HG02763 (cell line): ENCODE measurements at regions not wholly inside any gene's neighbourhood (a gene's known extent, or its start where the extent isn't known, plus 50 kb on each side); places are given as distances from the start of the nearest gene placed in this dataset.

Source experiments
- ATAC-seq: cut with Tn5 transposase; IDR thresholded peaks from one replicate; pipeline ENCODE4 v1.9.1; 2021; ENCODE audit warnings: mild to moderate bottlenecking, moderate library complexity; ENCODE audit not compliant: unreplicated experiment

DNA sequence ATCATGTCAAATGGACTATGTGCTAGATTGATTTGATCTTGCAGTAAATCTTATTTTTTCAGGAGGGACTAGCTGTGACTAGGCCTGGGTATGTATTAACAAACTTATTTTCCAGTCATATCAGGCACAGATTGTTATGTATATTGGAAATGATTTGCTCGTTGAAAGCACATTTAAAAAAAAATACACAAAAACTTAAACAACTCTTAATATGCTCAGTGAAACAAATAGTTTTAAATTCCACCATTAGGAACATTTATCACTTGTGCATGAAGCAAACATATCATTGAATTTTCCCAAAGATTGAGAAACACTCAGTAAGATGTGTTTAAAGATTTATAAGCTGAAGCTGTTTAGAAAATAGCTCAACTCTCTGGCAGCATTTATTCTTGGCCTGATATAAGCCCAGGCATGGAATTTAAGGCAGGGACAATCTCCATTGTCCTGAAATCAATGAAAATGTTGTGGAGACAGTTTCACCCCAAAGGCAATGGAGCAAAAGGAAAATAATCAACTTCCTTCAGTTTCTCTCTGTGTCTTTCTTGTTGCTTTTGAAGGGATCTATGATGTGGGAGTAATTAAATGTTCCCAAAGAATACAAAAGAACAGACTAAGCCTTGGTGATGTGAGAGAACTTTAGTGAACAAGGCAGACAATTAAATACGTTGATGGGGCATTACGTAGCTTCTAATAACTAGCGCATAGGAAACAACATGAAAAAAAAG lies 250.3 kb downstream of the GPR37 start:
- no peak for ATAC-seq

DNA sequence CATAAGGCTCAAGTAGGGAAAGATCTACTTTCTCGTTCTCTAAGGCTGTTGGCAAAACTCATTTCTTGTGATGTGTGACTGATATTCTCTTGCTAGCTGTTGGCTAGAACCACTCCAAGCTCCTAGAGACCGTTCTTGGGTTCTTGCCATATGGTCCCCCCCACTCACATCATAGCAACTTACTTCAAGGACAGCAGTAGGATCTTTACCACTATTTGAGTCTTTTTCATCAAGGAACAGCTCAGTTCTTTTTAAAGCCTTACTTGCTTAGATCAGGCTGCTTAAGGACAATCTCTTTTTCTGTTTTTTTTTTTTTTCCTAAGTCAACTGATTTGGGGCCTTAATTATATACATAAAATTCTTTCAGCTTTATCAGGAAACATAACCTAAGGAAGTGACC lies 251.1 kb downstream of the GPR37 start:
- no peak for ATAC-seq

DNA sequence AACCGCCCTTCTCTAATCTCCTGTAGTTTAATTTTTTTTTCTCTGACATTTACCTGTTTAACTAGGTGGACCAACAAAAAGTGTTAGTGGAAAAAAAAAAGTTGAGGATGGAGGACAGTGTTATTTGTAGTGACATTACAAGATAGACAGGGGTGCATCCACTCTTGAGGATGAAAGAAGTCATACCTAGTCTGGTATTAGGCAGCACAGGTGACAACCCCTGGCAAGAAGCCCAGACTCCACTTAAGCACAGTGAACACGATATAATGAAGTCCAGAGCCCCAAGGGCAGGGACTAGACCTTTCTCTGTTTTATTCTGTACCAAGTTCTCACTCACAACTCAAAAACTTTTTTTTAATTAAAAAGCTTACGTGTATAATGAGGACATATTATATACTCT lies 268.4 kb downstream of the GPR37 start:
- no peak for ATAC-seq

DNA sequence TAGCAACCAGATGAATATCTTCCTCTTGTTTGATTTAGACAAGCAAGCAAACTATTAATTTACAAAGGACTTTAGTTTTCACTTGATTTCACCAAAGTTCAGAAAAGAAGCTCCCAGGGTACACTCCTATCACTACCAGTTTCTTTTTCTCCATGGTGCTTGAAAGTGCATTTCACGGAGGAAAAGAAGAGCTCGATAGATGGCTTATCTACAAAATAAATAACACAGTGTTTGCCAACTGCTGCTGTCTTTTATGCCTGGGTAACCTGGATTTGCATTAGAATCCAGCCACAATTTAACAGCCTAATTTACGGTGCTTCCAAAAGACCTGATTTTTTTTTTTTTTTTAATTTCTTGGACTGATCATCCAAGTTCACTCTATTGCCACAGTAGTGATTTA lies 275.7 kb downstream of the GPR37 start:
- ATAC-seq: no peak

DNA sequence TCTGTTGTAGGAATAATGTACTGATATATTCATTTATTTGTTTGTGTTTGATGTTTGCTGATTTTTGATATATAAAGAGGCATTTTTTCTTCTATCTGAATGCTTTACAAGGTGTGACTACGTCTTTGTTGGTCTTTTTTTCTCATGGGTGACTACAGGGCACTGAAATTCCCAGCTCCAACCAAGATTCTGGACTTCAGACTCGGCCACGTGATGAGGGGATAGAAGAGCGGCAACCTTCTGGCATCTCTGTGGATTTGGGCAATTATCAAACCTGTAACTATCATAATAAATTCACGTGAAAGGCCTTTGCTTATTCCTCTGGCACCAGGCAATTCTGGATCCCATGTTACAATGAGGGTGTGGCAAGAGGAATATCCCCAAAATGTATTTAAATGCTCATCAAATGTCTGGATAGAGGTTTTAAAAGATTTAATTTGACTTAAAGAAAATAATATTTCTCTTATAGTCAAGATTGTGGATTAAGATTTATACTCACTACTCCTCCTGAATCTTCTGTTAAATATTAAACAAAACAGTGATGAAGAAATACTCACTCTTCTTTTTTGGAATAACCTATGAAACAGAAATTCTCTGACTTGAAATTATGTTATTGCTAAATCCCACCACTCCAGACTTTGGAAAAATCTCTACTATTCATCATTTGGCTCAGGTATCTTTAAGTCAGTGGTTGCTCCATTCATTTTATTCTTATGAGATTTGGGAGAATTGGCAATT lies 276.3 kb downstream of the GPR37 start:
- no peak for ATAC-seq

DNA sequence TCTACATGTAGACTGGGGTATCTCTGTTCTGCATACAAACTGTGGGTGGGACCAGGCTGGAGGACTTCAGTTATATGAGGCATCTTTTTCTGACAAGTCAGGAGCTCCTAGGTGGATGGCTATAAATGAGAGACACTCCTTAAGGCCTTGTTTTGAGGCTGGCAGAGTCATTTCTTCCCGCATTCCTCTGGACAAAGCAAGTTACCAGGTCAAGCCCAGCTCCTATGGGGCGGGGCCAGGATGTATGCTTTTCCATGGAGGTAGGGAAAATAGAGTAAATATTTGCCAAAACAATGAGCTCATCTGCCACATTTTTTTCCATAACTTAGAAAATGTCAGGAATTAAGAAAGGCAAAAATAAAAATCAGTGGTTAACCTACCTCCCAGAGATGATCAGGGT lies 283.4 kb downstream of the GPR37 start:
- no peak for ATAC-seq

DNA sequence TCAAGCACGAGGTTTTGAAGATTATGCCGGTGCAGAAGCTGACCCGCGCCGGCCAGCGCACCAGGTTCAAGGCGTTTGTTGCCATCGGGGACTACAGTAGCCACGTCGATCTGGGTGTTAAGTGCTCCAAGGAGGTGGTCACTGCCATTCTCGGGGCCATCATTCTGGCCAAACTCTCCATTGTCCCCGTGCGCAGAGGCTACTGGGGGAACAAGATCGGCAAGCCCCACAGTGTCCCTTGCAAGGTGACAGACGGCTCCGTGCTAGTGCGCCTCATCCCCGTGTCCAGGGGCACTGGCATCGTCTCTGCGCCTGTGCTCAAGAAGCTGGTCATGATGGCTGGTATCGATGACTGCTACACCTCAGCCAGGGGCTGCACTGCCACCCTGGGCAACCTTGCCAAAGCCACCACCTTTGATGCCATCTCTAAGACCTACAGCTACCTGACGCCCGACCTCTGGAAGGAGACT lies 284.7 kb downstream of the GPR37 start:
- no peak for ATAC-seq

DNA sequence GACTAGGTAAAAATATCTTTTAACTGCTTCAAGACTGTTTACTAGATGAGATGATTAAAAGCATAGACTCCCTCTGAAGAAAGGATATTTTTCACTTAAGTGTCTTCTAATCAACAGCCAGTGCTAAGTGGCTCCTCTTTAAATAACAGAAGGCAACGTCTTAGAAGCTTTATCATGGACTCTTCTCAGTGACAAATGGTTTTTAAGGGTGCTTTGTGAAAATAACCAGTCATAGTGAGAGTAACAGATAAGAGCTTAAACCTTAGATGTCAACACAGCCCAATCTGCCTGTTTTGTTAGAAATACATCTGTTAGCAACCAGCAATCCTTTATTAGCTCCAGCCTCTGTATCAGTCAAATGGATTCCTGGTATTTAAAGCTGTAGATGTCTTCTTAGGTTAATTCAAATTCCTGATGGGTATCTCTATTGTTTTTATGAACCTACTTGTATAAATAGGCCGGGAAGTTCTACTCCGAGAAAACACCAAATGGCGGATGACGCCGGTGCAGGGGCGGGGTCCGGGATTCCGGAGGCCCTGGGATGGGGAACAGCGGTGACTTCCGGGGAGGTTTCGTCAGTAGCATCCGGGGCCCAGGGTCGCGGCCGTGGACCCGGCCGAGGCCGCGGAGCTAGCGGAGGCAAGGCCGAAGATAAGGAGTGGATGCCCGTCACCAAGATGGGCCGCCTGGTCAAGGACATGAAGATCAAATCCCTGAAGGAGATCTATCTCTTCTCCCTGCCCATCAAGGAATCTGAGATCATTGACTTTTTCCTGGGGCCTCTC lies 285.4 kb downstream of the GPR37 start:
- ATAC-seq: no peak

DNA sequence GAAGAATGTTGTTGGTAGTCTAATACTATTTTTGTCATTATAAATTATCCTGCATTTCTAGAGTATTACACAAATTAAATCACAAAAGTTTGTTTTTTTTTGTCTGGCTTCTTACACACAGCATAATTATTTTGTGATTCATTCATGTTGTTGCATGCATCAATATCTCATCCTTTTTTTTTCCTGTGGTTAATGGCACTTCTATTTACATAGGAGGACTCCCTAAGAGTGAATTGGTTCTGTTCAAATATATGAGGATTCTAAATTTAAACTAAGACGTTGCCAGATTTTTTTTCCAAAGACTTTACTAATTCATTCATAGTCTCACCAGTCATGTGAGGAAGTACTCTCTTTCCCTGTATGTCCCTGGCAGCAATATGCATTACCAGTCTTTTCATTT lies 303.3 kb downstream of the GPR37 start:
- no peak for ATAC-seq

DNA sequence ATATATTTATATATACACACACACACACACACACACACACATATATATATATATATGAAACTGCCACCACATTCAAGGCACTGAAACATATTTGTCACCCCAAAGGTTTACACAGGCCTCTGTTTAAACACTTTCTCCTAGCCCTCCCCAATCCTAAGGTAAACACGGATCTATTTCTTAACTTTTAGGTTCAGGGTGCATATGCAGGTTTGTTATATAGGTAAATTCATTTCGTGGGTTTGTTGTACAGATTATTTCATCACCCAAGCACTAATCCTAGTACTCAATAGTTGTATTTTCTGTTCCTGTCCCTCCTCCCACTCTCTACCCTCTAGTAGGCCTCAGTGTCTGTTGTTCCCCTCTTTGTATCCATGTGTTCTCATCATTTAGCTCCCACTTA lies 305.0 kb downstream of the GPR37 start:
- ATAC-seq: no peak

DNA sequence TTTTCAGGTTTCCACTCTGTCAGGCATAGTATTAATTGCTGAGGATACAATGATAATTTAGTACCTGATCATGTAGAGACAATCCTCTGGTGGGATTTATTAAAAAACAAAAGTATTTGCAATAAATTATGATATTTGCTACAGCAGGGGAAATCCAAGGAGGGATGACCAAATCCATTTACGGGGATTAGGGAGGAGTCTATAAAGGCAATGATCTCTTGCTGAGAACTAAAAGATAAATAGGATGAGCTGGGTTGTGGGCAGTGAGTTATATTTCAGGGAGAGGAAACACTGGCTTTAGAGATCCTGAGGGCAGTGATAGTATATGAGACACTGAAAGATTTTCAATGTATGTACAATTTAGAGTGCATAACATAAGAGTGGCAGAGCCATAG lies 305.5 kb downstream of the GPR37 start:
- no peak for ATAC-seq

DNA sequence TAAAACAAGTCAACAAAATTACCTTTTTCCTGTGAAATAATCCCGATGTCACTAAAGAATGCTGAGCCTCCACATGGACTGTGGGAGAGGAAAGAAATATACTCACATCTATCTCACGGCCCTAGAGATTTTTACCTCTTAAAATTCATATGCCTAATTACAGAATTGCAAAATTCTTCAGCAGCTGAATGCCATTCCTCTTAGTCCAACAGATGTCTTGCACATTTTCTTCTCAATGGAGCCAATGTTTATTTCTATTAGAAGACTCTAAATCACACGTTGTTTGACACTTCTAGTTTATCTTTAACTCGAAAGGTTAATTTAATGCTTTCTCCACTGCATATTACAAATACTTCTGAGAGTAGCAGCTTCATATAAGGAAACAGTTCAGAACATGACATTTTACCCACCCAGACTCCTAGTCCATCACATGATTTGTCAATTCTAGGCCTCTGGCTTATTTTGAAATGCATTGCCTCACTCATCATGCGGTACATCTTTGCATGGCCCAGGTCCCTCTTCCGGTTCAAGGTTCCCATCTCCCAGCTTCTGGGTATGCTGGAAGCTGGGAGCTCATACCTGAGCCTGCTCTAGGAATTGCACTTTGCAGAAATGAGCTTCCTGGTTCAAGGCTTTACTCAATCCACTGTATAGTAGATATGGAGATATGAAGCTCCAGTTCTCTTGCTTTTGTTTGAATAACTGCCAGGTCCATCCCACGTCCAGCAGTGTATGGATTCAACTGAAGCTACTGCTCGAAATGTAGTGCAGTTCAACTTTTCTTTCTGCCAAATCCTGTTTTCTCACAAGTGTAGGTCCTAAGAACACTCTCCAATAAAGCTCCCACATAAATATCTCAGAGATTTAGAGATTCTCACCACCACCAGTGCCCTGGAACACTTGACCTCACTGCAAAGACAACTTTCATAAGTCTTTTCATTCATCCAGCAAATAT lies 306.2 kb downstream of the GPR37 start:
- no peak for ATAC-seq

DNA sequence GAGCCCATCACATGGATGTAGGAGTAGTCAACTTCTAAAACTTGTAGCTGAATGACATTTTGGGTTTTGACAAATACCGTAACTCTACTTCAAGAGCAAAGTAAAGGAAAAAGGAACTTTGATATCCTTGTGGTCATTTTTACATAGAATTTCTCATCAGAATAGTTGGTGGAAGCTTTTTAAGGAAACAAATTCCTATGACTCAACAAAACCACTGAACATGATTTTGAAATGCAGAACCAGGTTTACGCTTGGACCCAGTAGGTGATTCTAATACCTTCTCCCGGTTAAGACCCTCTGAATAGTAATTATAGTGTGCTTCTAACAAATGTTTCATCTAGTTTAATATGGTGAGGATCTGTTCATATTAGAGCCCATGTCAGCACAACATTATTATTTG lies 307.8 kb downstream of the GPR37 start:
- ATAC-seq: no peak

DNA sequence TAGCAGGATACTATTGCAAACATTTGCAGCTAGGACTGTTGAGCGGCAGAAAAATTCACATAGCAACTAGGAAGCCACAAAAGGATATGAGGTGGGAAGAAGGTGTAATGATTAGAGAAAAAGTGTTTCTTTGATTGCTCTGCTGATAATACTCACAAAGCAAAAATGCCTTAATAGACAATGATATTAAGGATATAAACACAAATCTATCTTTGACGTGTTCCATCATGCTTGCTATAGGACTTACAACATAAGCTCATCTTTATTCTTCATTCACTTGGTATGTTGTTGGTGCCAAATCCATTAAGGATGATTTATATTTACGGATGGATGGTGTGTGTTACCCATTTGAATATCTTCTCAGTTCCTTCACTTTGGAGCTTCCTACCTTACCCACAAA lies 309.3 kb downstream of the GPR37 start:
- ATAC-seq: no peak

DNA sequence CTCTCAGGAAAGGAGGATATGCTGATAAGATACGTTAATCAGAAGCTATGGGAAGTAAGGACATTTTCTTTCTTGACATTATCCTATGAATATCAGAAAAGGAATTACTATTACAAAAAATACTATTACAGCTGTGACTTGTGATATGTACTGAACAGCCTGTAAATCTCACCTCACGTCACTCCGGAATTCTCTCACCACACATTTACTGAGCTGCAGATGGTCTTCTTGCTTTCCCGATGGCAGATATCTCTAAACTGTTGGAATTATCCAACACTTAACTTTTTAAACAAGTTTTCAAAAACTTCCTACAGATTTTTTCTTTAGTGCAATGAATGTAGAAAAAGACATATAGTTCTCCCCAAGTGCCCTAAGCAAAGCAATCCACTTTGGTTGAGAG lies 313.4 kb downstream of the GPR37 start:
- ATAC-seq: no peak

DNA sequence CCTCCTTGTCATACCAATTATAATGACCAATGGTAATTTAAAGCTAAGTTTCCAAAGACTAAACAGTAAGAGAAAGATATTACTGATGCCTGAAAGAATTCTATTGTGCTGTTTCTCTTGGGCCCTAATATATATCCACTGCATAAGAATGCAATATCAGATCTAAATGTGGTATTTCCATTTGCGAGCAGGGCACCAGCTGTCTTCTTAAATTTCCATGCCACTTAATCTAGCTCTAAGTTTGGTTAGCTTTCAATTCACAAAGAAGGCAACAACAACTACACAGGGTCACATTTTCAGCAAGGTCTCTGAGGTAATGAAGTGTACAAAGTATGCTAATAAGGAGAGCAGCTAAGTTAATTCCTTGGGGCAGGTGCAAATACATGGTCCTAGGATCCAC lies 315.7 kb downstream of the GPR37 start:
- ATAC-seq: no peak

DNA sequence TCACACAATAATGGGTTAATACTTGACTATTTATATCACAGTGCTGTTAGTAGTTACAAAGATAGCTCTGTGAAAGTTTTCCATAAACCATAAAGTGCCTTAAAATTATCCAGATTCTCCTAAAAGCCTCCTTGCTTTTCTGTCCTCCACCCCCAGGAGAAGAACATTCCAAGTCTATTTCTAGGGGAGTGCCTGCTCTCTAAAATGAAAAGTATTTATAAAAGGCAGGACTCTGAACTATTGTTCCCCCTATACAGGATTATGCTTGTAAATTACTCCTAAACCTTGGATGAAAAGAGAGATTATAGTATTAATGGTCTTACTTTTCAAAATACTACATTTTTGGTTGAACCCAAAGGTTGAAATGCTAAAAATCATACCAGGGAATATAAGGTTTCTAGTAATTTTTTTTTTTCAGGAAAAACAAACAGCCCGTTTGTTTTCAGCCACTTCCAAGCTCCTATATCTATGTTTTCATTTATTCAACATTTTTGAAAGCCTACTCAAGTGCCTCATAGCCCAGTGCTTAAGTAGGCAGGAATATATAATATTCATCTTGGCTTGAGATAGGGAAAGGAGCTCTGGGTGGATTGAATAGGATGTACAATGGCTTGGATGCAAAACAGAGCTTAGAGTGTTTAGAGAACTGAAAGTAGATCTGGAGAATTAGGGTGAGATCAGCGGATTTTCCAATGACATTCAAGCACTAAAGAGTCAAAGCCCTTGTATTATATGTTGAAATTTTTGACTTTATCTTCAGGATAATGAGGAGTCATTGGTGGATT lies 320.7 kb downstream of the GPR37 start:
- no peak for ATAC-seq

DNA sequence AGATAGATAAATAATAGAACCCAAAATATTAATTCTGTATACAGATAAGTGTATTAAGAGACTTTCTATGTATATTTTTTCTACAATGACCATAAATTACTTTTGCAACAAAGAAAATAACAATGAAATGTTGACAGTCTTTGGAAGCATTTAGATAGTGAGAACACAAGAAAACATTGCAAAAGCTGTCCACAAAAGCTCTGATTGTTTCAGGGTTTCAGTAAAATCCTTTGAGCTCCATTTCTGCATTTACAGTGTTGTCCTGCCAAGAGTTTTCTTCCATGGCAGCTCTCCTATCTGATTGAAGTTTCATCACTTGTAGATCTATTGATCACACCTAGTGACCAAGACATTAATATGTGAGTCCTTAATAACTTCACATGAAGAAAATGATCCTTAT lies 321.8 kb downstream of the GPR37 start:
- no peak for ATAC-seq

DNA sequence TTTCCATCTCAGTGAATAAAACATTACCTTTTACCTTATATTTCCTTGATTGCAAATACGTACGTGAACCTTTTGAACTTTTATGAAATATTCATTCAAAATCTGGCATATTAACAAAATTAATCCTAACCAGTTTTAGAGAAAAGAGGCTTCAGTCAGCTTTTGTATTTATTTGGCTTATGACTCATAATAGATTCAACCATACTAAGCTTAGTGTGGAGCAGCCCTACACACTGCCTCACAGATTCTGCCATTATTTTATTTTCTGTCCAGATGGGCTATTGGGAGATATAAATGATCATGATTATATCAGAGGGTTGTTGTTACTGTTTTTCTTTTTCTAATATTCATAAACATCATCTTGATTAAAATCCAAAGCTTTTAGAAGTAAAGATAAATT lies 325.5 kb downstream of the GPR37 start:
- no peak for ATAC-seq

DNA sequence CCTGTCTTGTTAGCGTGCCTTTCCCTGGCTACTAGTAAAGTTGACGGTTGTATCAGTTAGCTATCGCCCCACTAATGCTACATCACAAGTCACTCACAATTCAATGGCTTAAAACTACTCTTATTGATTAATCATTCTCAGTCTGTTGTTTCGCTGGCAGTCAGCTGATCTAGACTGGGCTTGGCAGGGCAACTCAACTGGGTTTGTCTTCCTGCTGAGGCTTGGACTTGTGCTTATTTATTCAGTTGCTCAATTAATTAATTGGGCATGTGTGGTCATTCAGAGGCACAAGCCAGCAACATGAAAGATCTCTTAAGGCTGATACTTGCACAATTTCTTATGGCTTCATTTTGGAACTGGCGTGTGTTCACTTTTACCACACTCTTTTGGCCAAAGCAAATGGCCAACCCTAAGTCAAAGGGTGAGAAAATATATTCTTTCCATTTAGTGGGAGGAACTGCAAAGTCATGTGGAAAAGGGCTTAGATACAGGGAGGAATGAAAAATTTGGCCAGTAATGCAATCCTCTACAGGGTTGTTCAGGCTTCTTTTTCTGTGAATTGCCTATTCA lies 333.5 kb downstream of the GPR37 start:
- no peak for ATAC-seq
